Esophagus muscularis mucosa (tissue), 4 donors: ENCODE measurements at regions not wholly inside any gene's neighbourhood (a gene's known extent, or its start where the extent isn't known, plus 50 kb on each side); places are given as distances from the start of the nearest gene placed in this dataset.

ENCODE experiments used
- DNase-seq: peaks from one replicate; pipeline ENCODE4 v3.0.0-alpha.2; 2017; ENCODE audit errors: extremely low spot score
- H3K27ac ChIP-seq, 4 donors: fragments of 200-600 bp; sonication (generic); replicated peaks in 1 of 4; 1 replicate in 3 of 4; 2 replicates in 1 of 4; pipeline ENCODE4 v1.5.1; 2016 to 2019; ENCODE audit warnings: mild to moderate bottlenecking in 1 of 4
- H3K27me3 ChIP-seq, 4 donors: fragments of 200-600 bp; sonication (generic); one replicate each; pipeline versions ENCODE4 v1.5.1 to v1.6.0; 2016 to 2019
- H3K36me3 ChIP-seq, 4 donors: fragments of 200-600 bp; sonication (generic); one replicate each; pipeline ENCODE4 v1.5.1; 2016 to 2019
- H3K4me1 ChIP-seq, 4 donors: fragments of 200-600 bp; sonication (generic); one replicate each; pipeline ENCODE4 v1.5.1; 2016 to 2019
- H3K4me3 ChIP-seq, 4 donors: fragments of 200-600 bp; sonication (generic); 1 replicate in 2 of 4; 2 replicates in 2 of 4; pipeline ENCODE4 v1.5.1; 2016 to 2019; ENCODE audit warnings: mild to moderate bottlenecking in 4 of 4, moderate library complexity in 1 of 4
- H3K9me3 ChIP-seq, 4 donors: fragments of 200-600 bp; sonication (generic); 1 replicate in 3 of 4; 2 replicates in 1 of 4; pipeline ENCODE4 v1.5.1; 2016 to 2019
- CTCF ChIP-seq, 3 experiments: fragments of 200-600 bp in 2 of 3; fragments of 450-650 bp in 1 of 3; sonication (generic) in 2 of 3; IDR thresholded peaks; one replicate each; pipeline ENCODE4 v1.5.1; 2017 to 2019; ENCODE audit warnings: antibody characterized with exemption in 3 of 3, mild to moderate bottlenecking in 2 of 3, moderate library complexity in 1 of 3
- EP300 ChIP-seq: sonication (generic); formaldehyde crosslinking; IDR thresholded peaks from one replicate; pipeline ENCODE4 v1.6.1; 2017; ENCODE audit warnings: antibody characterized with exemption
- POLR2A ChIP-seq: fragments of 450-650 bp; IDR thresholded peaks from one replicate; pipeline ENCODE4 v1.6.1; 2017; ENCODE audit warnings: antibody characterized with exemption, moderate library complexity, mild to moderate bottlenecking, low read depth
- POLR2AphosphoS5 ChIP-seq, 2 donors: sonication (generic); formaldehyde crosslinking; IDR thresholded peaks; one replicate each; pipeline ENCODE4 v1.6.1; 2017; ENCODE audit warnings: antibody characterized with exemption in 2 of 2
- WGBS: methylation state at CpG from one replicate; pipeline ENCODE4 v1.1.5; 2018; 5-methylcytosine and 5-hydroxymethylcytosine counted together
- intact Hi-C: fragments of 100-400 bp; cut with DNase I; formaldehyde crosslinking; loops from one replicate; pipeline ENCODE4 v1.15.1; 2023

GRCh38 chr20:52082612-52083011, 109.0 kb downstream of the ZFP64 start:
- H3K27me3 ChIP-seq, result no peaks in the 10 kb centered on the region
- H3K4me3 ChIP-seq, result no peak overlapping the region
- peaks cover 0 to 11% (median 8%) of the 10 kb centered on the region in 4 donors for H3K9me3 ChIP-seq
- no peak overlapping the region for H3K27ac ChIP-seq
- peaks cover 0 to 23% (median 12%) of the 10 kb centered on the region in 4 donors for H3K36me3 ChIP-seq
- TF ChIP-seq POLR2A, result no peak
- TF ChIP-seq CTCF (IDR thresholded peaks at IDR 0.05), result no peak
- no peak for TF ChIP-seq POLR2AphosphoS5 (IDR thresholded peaks at IDR 0.05)
- TF ChIP-seq EP300, result no peak
- DNase-seq, result no peak
- intact Hi-C loops, result loop anchor here (5.0 to 10.0 kb wide), 3 partner anchors 285 to 445 kb away; no protein-coding TSS in a partner anchor
- no peaks in the 10 kb centered on the region for H3K4me1 ChIP-seq

DNA sequence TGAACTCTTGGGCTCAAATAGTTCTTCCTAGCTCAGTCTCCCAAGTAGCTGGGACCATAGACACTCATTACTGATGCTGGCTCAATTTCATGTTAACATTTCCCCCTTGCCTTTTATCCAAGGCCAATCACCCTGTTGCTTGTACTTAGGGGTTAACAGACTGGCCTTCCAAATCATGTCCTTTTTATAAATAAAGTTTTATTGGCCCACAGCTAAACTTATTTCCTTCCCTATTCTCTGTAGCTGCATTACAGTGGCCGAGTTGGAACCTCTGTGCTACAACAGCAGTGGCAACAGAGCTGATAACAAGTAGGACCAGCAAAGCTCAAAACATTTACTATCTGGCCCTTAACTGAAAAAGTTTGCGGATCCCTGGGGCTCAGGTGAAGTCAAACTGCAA, 109.8 kb downstream of the ZFP64 start:
- Histone ChIP-seq H3K27me3 (no peaks in the 10 kb centered on the region), H3K9me3 (peaks cover 0 to 3% (median 1%) of the 10 kb centered on the region in 4 donors), H3K36me3 (peaks cover 0 to 15% (median 8%) of the 10 kb centered on the region in 4 donors), H3K4me3 (no peak overlapping the region), H3K4me1 (no peaks in the 10 kb centered on the region), H3K27ac (no peak overlapping the region)
- no peak for DNase-seq
- 87% methylated on average over 2 of the region's 2 CpGs for WGBS
- TF ChIP-seq POLR2AphosphoS5 (IDR thresholded peaks at IDR 0.05) (no peak), CTCF (IDR thresholded peaks at IDR 0.05) (no peak), EP300 (no peak), POLR2A (no peak)
- intact Hi-C loops, result loop anchor here (5.0 to 10.0 kb wide), 3 partner anchors 284 to 444 kb away; no protein-coding TSS in a partner anchor

GRCh38 chr20:52081066-52081465, 110.5 kb downstream of the ZFP64 start:
- 88% methylated on average over 5 of the region's 5 CpGs for WGBS
- Histone ChIP-seq H3K4me1 (no peaks in the 10 kb centered on the region), H3K36me3 (peaks cover 0 to 12% (median 8%) of the 10 kb centered on the region in 4 donors), H3K27ac (no peak overlapping the region), H3K9me3 (no peaks in the 10 kb centered on the region), H3K4me3 (no peak overlapping the region), H3K27me3 (no peaks in the 10 kb centered on the region)
- no peak for DNase-seq
- intact Hi-C loops, result loop anchor here (5.0 to 10.0 kb wide), 3 partner anchors 284 to 444 kb away; no protein-coding TSS in a partner anchor
- no peak for TF ChIP-seq CTCF (IDR thresholded peaks at IDR 0.05)
- TF ChIP-seq EP300, result no peak
- TF ChIP-seq POLR2AphosphoS5 (IDR thresholded peaks at IDR 0.05), result no peak
- no peak for TF ChIP-seq POLR2A

GRCh38 chr20:52078289-52078688, 113.3 kb downstream of the ZFP64 start:
- Histone ChIP-seq H3K27me3 (no peaks in the 10 kb centered on the region), H3K4me1 (no peaks in the 10 kb centered on the region), H3K9me3 (no peaks in the 10 kb centered on the region), H3K4me3 (no peak overlapping the region), H3K36me3 (peaks cover 0 to 5% (median 0%) of the 10 kb centered on the region in 4 donors), H3K27ac (no peak overlapping the region)
- 91% methylated on average over 4 of the region's 4 CpGs for WGBS
- intact Hi-C loops, result no loop called here
- DNase-seq, result no peak
- TF ChIP-seq EP300, result no peak
- no peak for TF ChIP-seq CTCF (IDR thresholded peaks at IDR 0.05)
- no peak for TF ChIP-seq POLR2A
- no peak for TF ChIP-seq POLR2AphosphoS5 (IDR thresholded peaks at IDR 0.05)

DNA sequence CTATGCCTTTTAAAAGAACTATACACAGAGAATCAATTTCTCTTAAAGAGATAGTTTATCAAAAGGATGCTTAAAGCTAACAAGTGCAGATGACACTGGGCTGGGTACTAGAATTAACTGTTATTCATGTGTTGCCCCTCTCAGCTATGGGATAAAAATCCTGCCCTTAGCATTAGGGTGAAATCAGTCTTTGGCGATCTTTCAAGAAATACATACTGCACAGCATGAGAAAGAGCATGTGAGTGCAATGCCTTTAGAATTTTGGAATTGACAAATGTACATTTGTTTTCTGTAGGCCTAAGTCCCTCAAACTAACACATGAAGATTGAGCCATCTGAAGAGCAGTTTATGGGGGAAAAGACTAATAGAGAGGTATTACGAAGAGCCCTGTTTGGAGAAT, 115.4 kb downstream of the ZFP64 start:
- intact Hi-C loops, result no loop called here
- H3K9me3 ChIP-seq, result no peaks in the 10 kb centered on the region
- TF ChIP-seq POLR2A, result no peak
- TF ChIP-seq EP300, result no peak
- TF ChIP-seq POLR2AphosphoS5 (IDR thresholded peaks at IDR 0.05), result no peak
- no peak for TF ChIP-seq CTCF (IDR thresholded peaks at IDR 0.05)
- H3K4me1 ChIP-seq, result no peaks in the 10 kb centered on the region
- H3K27ac ChIP-seq, result no peak overlapping the region
- no peak for DNase-seq
- peaks cover 0 to 5% (median 0%) of the 10 kb centered on the region in 4 donors for H3K36me3 ChIP-seq
- H3K27me3 ChIP-seq, result no peaks in the 10 kb centered on the region
- no peak overlapping the region for H3K4me3 ChIP-seq
- WGBS, result 100% methylated on average over 2 of the region's 2 CpGs
